HEK293T (cell line): ENCODE measurements at regions not wholly inside any gene's neighbourhood (a gene's known extent, or its start where the extent isn't known, plus 50 kb on each side); places are given as distances from the start of the nearest gene placed in this dataset.

Source experiments
- ARNT ChIP-seq: fragments of 450-650 bp; IDR thresholded peaks from 2 replicates; pipeline ENCODE4 v1.6.1; 2017; ENCODE audit warnings: mild to moderate bottlenecking
- BHLHE40 ChIP-seq: fragments of 450-650 bp; IDR thresholded peaks from 2 replicates; pipeline ENCODE4 v1.6.1; 2016; ENCODE audit warnings: mild to moderate bottlenecking, moderate library complexity, borderline replicate concordance
- CTBP1 ChIP-seq: fragments of 450-650 bp; IDR thresholded peaks from 2 replicates; pipeline ENCODE4 v1.6.1; 2016; ENCODE audit warnings: borderline replicate concordance
- ELF4 ChIP-seq: fragments of 450-650 bp; IDR thresholded peaks from 2 replicates; pipeline ENCODE4 v1.6.1; 2017; ENCODE audit warnings: antibody characterized with exemption
- FOXK2 ChIP-seq: fragments of 450-650 bp; IDR thresholded peaks from 2 replicates; pipeline ENCODE4 v1.6.1; 2016; ENCODE audit warnings: mild to moderate bottlenecking
- FOXM1 ChIP-seq: fragments of 450-650 bp; IDR thresholded peaks from 2 replicates; pipeline ENCODE4 v1.6.1; 2017; ENCODE audit warnings: mild to moderate bottlenecking, borderline replicate concordance
- HDGF ChIP-seq: fragments of 450-650 bp; IDR thresholded peaks from 2 replicates; pipeline ENCODE4 v1.6.1; 2017; ENCODE audit warnings: antibody characterized with exemption, borderline replicate concordance
- NFRKB ChIP-seq: fragments of 450-650 bp; IDR thresholded peaks from 2 replicates; pipeline ENCODE4 v1.6.1; 2016; ENCODE audit warnings: mild to moderate bottlenecking, moderate library complexity
- PKNOX1 ChIP-seq: fragments of 450-650 bp; IDR thresholded peaks from 2 replicates; pipeline ENCODE4 v1.6.1; 2016
- SP1 ChIP-seq: fragments of 450-650 bp; IDR thresholded peaks from 2 replicates; pipeline ENCODE4 v1.6.1; 2017
- SUZ12 ChIP-seq: fragments of 450-650 bp; IDR thresholded peaks from 2 replicates; pipeline ENCODE4 v1.6.1; 2016; ENCODE audit warnings: mild to moderate bottlenecking
- ZNF384 ChIP-seq: fragments of 450-650 bp; IDR thresholded peaks from 2 replicates; pipeline ENCODE4 v1.6.1; 2016

- no peak for TF ChIP-seq SUZ12
- TF ChIP-seq ARNT, result no peak
- TF ChIP-seq PKNOX1, result no peak
- TF ChIP-seq ELF4, result no peak
- no peak for TF ChIP-seq ZNF384
- no peak for TF ChIP-seq FOXM1
- no peak for TF ChIP-seq NFRKB
- no peak for TF ChIP-seq FOXK2
- no peak for TF ChIP-seq BHLHE40
- TF ChIP-seq CTBP1, result no peak
- TF ChIP-seq SP1, result no peak
- TF ChIP-seq HDGF, result no peak
Measured at GRCh38 chr13:29943273-29943672, 92.9 kb upstream of the UBL3 start.
